NCI-H774 (cell line): ENCODE measurements at regions not wholly inside any gene's neighbourhood (a gene's known extent, or its start where the extent isn't known, plus 50 kb on each side); places are given as distances from the start of the nearest gene placed in this dataset.

Experiments used
- DNase-seq: peaks from one replicate; lab custom pipeline; 2025; lab: John Stamatoyannopoulos, UW

- no peak for DNase-seq
Measured at GRCh38 chr13:31962731-31963370, 68.7 kb upstream of the FRY start.

DNA sequence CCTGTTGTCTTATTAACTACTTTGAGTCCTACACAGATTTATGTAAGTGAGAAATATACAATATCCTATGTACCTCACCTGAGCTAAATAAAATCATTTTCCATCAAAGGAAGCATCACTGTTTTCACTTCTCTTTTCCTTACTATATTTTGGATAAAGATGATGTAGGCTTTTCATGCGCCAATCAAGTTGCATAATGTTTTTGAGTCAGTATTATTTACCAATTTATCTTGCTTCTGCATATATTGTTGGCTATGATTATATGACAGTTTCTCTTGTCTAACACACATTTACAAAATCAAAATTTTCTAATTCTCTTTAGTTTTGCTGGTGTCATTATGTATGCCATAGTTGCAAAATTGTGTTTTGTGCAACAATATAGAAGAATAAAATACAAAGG lies 67.9 kb upstream of the FRY start:
- no peak for DNase-seq

GRCh38 chr13:31964168-31964567 lies 67.4 kb upstream of the FRY start:
- no peak for DNase-seq

GRCh38 chr13:31965361-31966066 lies 66.1 kb upstream of the FRY start:
- DNase-seq, result no peak

DNA sequence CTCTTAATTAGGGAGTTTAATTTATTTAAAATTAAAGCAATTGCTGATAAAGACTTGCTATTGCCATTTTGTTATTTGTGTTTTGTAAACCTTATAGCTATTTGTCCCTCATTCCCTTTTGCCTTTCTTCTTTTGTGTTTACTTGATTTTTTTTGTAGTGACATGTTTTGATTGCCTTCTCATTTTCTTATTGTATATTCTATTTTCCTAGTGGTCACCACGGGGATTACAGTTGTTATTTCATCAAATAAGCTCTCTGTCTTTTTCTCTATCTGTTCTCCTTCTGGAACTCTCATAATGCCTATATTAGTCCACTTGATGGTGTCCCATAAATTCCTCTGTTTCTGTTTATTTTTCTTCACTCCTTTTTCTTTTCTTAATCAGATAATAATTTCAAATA lies 64.4 kb upstream of the FRY start:
- no peak for DNase-seq

DNA sequence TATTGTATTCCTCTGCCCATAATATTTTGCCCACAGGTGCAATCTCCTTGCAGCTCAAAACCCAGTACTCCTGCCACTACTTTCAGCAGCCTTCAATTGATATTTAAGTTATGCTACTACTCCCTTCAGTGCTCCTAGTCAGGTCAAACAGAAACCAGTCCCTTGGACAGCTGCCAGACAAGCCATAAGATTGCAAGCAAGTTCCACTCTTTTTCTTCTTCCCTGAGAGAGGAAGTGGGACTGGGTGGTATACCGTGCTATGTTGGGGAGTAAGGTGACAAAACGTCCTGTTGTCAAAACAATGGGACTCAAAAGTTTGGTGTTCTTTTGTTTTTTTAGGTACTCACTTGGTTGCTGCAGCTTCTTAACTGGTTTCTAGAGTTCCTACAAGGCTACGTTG lies 63.1 kb upstream of the FRY start:
- DNase-seq, result no peak

DNA sequence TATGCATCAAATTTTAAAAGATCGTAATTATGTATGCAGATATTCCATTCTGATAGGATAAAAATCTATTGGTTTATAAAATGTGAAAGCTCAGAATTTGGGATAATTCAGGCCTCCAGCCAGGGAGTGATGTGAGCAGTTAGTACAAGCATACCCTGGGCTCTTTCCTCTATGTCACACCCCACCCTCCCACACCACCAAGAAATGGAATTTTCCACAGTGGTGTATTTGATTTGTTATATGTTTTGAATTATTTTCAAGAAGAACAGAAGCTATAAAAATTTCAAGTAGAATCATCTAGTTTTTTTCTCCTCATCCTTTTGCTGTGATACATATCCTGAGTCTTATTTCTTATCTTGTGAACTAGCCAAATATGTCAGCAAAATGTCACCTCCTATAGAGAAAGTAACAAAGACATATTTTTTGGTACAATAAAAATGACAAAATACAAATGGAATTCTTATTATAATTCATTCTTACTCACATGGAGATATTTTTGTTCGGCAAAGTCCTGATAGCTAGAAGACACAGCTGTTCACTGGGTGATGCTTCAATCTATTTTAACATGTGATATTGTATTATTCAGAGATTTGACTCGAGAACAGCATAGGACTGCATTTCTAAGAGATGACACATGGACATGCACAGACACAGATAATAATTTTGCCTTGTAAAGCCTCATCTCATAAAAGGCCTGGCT lies 61.2 kb upstream of the FRY start:
- no peak for DNase-seq

GRCh38 chr13:31972453-31972852 lies 59.1 kb upstream of the FRY start:
- DNase-seq, result no peak

DNA sequence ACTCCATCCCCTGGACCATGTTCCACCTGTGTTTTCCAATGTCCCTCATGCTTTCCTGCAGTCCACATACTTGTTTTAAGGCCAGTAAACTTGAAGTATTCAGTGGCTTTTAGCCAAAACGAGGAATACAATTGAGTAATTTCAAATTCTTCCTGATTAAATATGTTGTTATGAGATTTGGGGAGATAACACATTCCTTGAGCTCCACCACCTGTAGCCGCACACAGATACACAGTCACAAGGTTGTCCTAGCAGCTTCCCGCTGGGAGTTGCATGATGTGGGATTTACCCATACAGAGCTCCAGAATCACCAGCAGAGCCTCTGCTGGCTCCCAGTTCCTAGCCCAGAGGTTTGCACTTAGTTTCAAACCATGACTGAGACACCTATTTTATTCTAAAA lies 53.6 kb upstream of the FRY start:
- no peak for DNase-seq

DNA sequence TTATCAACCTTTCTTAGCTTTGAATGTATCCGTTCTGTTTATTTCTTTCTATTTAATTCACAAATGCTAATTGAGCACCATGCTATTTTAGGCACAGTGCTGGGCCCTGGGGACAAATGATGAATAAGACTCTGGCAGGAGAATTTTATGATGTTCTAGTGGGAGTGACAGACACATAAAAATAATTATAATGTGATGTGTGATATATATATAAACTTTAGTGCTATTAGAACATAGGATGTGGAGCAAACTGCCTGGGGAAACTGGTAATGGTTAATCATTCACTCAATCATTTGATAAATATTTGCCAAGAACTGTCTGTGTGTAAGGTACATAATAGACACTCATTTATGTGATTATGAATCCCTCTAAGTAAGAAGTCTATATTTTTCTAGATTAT lies 50.7 kb upstream of the FRY start:
- no peak for DNase-seq
